ENCODE measurements at regions not wholly inside any gene's neighbourhood (a gene's known extent, or its start where the extent isn't known, plus 50 kb on each side); places are given as distances from the start of the nearest gene placed in this dataset.

- no peak overlapping the region for H3K4me2 ChIP-seq (ENCODE audit: insufficient read depth, low read length)
- no peaks in the 10 kb centered on the region for H3K4me1 ChIP-seq (replicated peaks in 1 of 2; ENCODE audit: control insufficient read depth in 2 of 2, insufficient read depth in 2 of 2, low read length in 2 of 2)
- in situ Hi-C loops (cut with MboI) = no loop called here
- no peak for FAIRE-seq
- no peak for ATAC-seq
- no peak overlapping the region for H3K4me3 ChIP-seq
- H2AFZ ChIP-seq (ENCODE audit: low read depth, low read length) = no peak overlapping the region
- ChIA-PET POLR2A (no interaction called here), CTCF (ENCODE audit: low intra/inter-chr PET ratio) (no interaction called here)
- no peaks in the 10 kb centered on the region for H3K36me3 ChIP-seq (ENCODE audit: control insufficient read depth, insufficient read depth, low read length)
- intact Hi-C loops (cut with micrococcal nuclease) = no loop called here
- 3% methylated on average over 2 of the region's 2 CpGs for WGBS (ENCODE audit: insufficient coverage, low coverage, missing lambda C conversion rate)
- H3K27me3 ChIP-seq (ENCODE audit: control insufficient read depth in 2 of 2, insufficient read depth in 2 of 2, low read length in 2 of 2) = peaks cover 0 to 6% of the 10 kb centered on the region in 2 experiments; a peak in 3 of 5 replicates
- H3K27ac ChIP-seq (ENCODE audit: extremely low read depth, low read depth, low read length) = no peak overlapping the region
- DNase-seq (ENCODE audit: extremely low read depth in 1 of 4, low spot score in 3 of 4) = no peak
- H3K79me2 ChIP-seq (ENCODE audit: control insufficient read depth, insufficient read depth, low read length) = no peaks in the 10 kb centered on the region
- no peak overlapping the region for H3K9ac ChIP-seq (ENCODE audit: insufficient read depth in 1 of 2, low read depth in 2 of 2, low read length in 2 of 2)
- no TSS peak for BruUV-seq (replicated peaks)
- H3K9me1 ChIP-seq (ENCODE audit: control insufficient read depth, insufficient read depth, low read length) = no peaks in the 10 kb centered on the region
- H3K9me3 ChIP-seq (replicated peaks; ENCODE audit: control insufficient read depth, insufficient read depth, low read depth, low read length) = no peaks in the 10 kb centered on the region
- H4K20me1 ChIP-seq (replicated peaks; ENCODE audit: control insufficient read depth, insufficient read depth, low read length) = no peaks in the 10 kb centered on the region
- no peak for TF ChIP-seq ZBTB40 (IDR thresholded peaks at IDR 0.05)
- TF ChIP-seq ZBTB40 (CRISPR knock-in tag; IDR thresholded peaks at IDR 0.05) = no peak
- no peak for TF ChIP-seq UBTF (IDR thresholded peaks at IDR 0.05; ENCODE audit: borderline replicate concordance in 1 of 2, low read depth in 2 of 2, low read length in 2 of 2)
- TF ChIP-seq RREB1 (CRISPR knock-in tag; IDR thresholded peaks at IDR 0.05) = no peak
Measured at GRCh38 chr12:45601390-45601789, 128.1 kb upstream of the ARID2 start.

Data from K562 (cell line).